ENCODE measurements at regions not wholly inside any gene's neighbourhood (a gene's known extent, or its start where the extent isn't known, plus 50 kb on each side); places are given as distances from the start of the nearest gene placed in this dataset.
"Not testable (repeated sequence)": the region's sequence is repeated elsewhere in the genome, so short reads cannot be mapped to it uniquely, and the experiment has no call there.

GRCh38 chr3:20700714-20701113 lies 514.7 kb upstream of the SGO1 start:
- DNase-seq: no peak

GRCh38 chr3:20698896-20699295 lies 512.9 kb upstream of the SGO1 start:
- DNase-seq: no peak

GRCh38 chr3:20696388-20697150 lies 510.6 kb upstream of the SGO1 start:
- no peak for DNase-seq

- DNase-seq: no peak
These were observed 506.7 kb upstream of the SGO1 start for GRCh38 chr3:20692675-20693074.

GRCh38 chr3:20683910-20684309 lies 497.9 kb upstream of the SGO1 start:
- no peak for DNase-seq

GRCh38 chr3:20682573-20682972 lies 496.6 kb upstream of the SGO1 start:
- no peak for DNase-seq

- no peak for DNase-seq
These were observed 495.1 kb upstream of the SGO1 start for GRCh38 chr3:20680990-20681628.

- no peak for DNase-seq
These were observed 487.9 kb upstream of the SGO1 start for GRCh38 chr3:20673866-20674265.

GRCh38 chr3:20669675-20670074 lies 483.7 kb upstream of the SGO1 start:
- DNase-seq: no peak

- no peak for DNase-seq
These were observed 483.2 kb upstream of the SGO1 start for GRCh38 chr3:20669184-20669583.

- DNase-seq: no peak
These were observed 482.4 kb upstream of the SGO1 start for GRCh38 chr3:20668411-20668810.

- DNase-seq: no peak
These were observed 480.1 kb upstream of the SGO1 start for GRCh38 chr3:20666091-20666490.

- DNase-seq: no peak
These were observed 472.5 kb upstream of the SGO1 start for GRCh38 chr3:20658491-20658890.

- DNase-seq: no peak
These were observed 471.6 kb upstream of the SGO1 start for GRCh38 chr3:20657560-20657959.

GRCh38 chr3:20652231-20652986 lies 466.4 kb upstream of the SGO1 start:
- no peak for DNase-seq

- no peak for DNase-seq
These were observed 462.9 kb upstream of the SGO1 start for GRCh38 chr3:20648921-20649381.

- no peak for DNase-seq
These were observed 462.3 kb upstream of the SGO1 start for GRCh38 chr3:20648294-20648693.

- DNase-seq: no peak
These were observed 460.4 kb upstream of the SGO1 start for GRCh38 chr3:20646425-20646824.

GRCh38 chr3:20645340-20645739 lies 459.3 kb upstream of the SGO1 start:
- DNase-seq: no peak

GRCh38 chr3:20637729-20638128 lies 451.7 kb upstream of the SGO1 start:
- DNase-seq: no peak

- no peak for DNase-seq
These were observed 436.3 kb upstream of the SGO1 start for GRCh38 chr3:20622304-20622703.

- not testable (repeated sequence) for DNase-seq
These were observed 432.6 kb upstream of the SGO1 start for GRCh38 chr3:20618621-20619020.

- DNase-seq: not testable (repeated sequence)
These were observed 432.2 kb upstream of the SGO1 start for GRCh38 chr3:20618181-20618580.

GRCh38 chr3:20615982-20616381 lies 430.0 kb upstream of the SGO1 start:
- DNase-seq: not testable (repeated sequence)

All from CD4-positive, alpha-beta T cell treated with Interleukin-17A for 4 hours (primary cell).